H9 (cell line): ENCODE measurements at regions not wholly inside any gene's neighbourhood (a gene's known extent, or its start where the extent isn't known, plus 50 kb on each side); places are given as distances from the start of the nearest gene placed in this dataset.

Source experiments
- DNase-seq: peaks from one replicate; pipeline ENCODE4 v3.0.0-alpha.2; 2017
- H2AFZ ChIP-seq: one replicate; pipeline ENCODE4 v1.6.1; 2013; ENCODE audit warnings: mild to moderate bottlenecking, low read length, control low read depth, moderate library complexity
- H2AK5ac ChIP-seq: 2 replicates; pipeline ENCODE4 v1.6.1; 2013; ENCODE audit warnings: low read length, control low read depth, mixed read lengths; ENCODE audit not compliant: insufficient read length
- H2BK120ac ChIP-seq: one replicate; pipeline ENCODE4 v1.6.1; 2013; ENCODE audit warnings: low read depth, mild to moderate bottlenecking, low read length, control low read depth, inconsistent platforms; ENCODE audit not compliant: poor library complexity, severe bottlenecking
- H2BK12ac ChIP-seq: 2 replicates; pipeline ENCODE4 v1.6.1; 2013; ENCODE audit warnings: low read length, control low read depth, mixed read lengths, low read depth; ENCODE audit not compliant: insufficient read length
- H2BK15ac ChIP-seq: 2 replicates; pipeline ENCODE4 v1.6.1; 2013; ENCODE audit warnings: low read depth, low read length, control low read depth
- H2BK20ac ChIP-seq: one replicate; pipeline ENCODE4 v1.6.1; 2013; ENCODE audit warnings: low read depth, mild to moderate bottlenecking, low read length, control low read depth, inconsistent platforms; ENCODE audit not compliant: poor library complexity, severe bottlenecking
- H2BK5ac ChIP-seq: 2 replicates; pipeline ENCODE4 v1.6.1; 2013; ENCODE audit warnings: low read length, control low read depth, mixed read lengths; ENCODE audit not compliant: insufficient read length
- H3K14ac ChIP-seq: 2 replicates; pipeline ENCODE4 v1.6.1; 2013; ENCODE audit warnings: low read length, control low read depth; ENCODE audit not compliant: insufficient read depth
- H3K18ac ChIP-seq: 2 replicates; pipeline ENCODE4 v1.6.1; 2013; ENCODE audit warnings: low read depth, mild to moderate bottlenecking, mixed read lengths, low read length, control low read depth; ENCODE audit not compliant: insufficient read length
- H3K23ac ChIP-seq: 2 replicates; pipeline ENCODE4 v1.6.1; 2013; ENCODE audit warnings: low read length, control low read depth, mixed read lengths, low read depth; ENCODE audit not compliant: insufficient read length
- H3K23me2 ChIP-seq: 2 replicates; pipeline ENCODE4 v1.6.1; 2013; ENCODE audit warnings: low read depth, mild to moderate bottlenecking, mixed read lengths, low read length, control low read depth; ENCODE audit not compliant: insufficient read length, poor library complexity, severe bottlenecking
- H3K27ac ChIP-seq: 2 replicates; pipeline ENCODE4 v1.5.1; 2013; ENCODE audit warnings: low read length, control low read depth, mixed read lengths, low read depth; ENCODE audit not compliant: insufficient read length
- H3K27me3 ChIP-seq: 2 replicates; pipeline ENCODE4 v1.6.1; 2013; ENCODE audit warnings: low read length, control low read depth, inconsistent platforms; ENCODE audit not compliant: insufficient read depth
- H3K4ac ChIP-seq: 2 replicates; pipeline ENCODE4 v1.6.1; 2013; ENCODE audit warnings: low read depth, mild to moderate bottlenecking, control low read depth, inconsistent platforms, low read length, moderate library complexity
- H3K4me1 ChIP-seq: 2 replicates; pipeline ENCODE4 v1.6.1; 2013; ENCODE audit warnings: low read length, control low read depth, inconsistent platforms; ENCODE audit not compliant: insufficient read depth
- H3K4me2 ChIP-seq: 2 replicates; pipeline ENCODE4 v1.6.1; 2013; ENCODE audit warnings: low read length, control low read depth, mixed read lengths; ENCODE audit not compliant: insufficient read length, insufficient read depth
- H3K56ac ChIP-seq: 2 replicates; pipeline ENCODE4 v1.6.1; 2013; ENCODE audit warnings: low read depth, mild to moderate bottlenecking, mixed read lengths, low read length, control low read depth; ENCODE audit not compliant: insufficient read length
- H3K79me1 ChIP-seq: 2 replicates; pipeline ENCODE4 v1.6.1; 2013; ENCODE audit warnings: low read depth, mild to moderate bottlenecking, moderate library complexity, low read length, control low read depth, inconsistent platforms; ENCODE audit not compliant: insufficient read depth, poor library complexity, severe bottlenecking
- H3K79me2 ChIP-seq: 2 replicates; pipeline ENCODE4 v1.6.1; 2013; ENCODE audit warnings: low read length, control low read depth, inconsistent platforms; ENCODE audit not compliant: insufficient read depth
- H3K9ac ChIP-seq: 2 replicates; pipeline ENCODE4 v1.6.1; 2013; ENCODE audit warnings: low read length, control low read depth, mixed read lengths; ENCODE audit not compliant: insufficient read length; ENCODE audit errors: extremely low read depth
- H3K9me3 ChIP-seq: one replicate; pipeline ENCODE4 v1.6.1; 2013; ENCODE audit warnings: low read depth, low read length, inconsistent platforms; ENCODE audit not compliant: control insufficient read depth
- H3T11ph ChIP-seq: one replicate; pipeline ENCODE4 v1.6.1; 2013; ENCODE audit warnings: mild to moderate bottlenecking, low read length, control low read depth, inconsistent platforms
- H4K20me1 ChIP-seq: one replicate; pipeline ENCODE4 v1.6.1; 2013; ENCODE audit not compliant: control insufficient read depth, insufficient read length, insufficient read depth
- H4K5ac ChIP-seq: 2 replicates; pipeline ENCODE4 v1.6.1; 2013; ENCODE audit warnings: low read depth, mild to moderate bottlenecking, mixed read lengths, low read length, control low read depth; ENCODE audit not compliant: insufficient read length
- H4K8ac ChIP-seq: replicated peaks from 2 replicates; pipeline ENCODE4 v1.6.1; 2013; ENCODE audit warnings: low read length, control low read depth, mixed read lengths, low read depth; ENCODE audit not compliant: insufficient read length
- H4K91ac ChIP-seq: 2 replicates; pipeline ENCODE4 v1.6.1; 2013; ENCODE audit warnings: low read depth, mild to moderate bottlenecking, moderate library complexity, mixed read lengths, low read length, control low read depth; ENCODE audit not compliant: insufficient read length
- H3K27ac Mint-ChIP-seq, 3 experiments: 2 replicates in 2 of 3; 3 replicates in 1 of 3; pipeline ENCODE4 v1.8.0; 2020 to 2021; ENCODE audit warnings: mixed read lengths in 3 of 3, mild to moderate bottlenecking in 1 of 3, moderate library complexity in 1 of 3
- H3K27me3 Mint-ChIP-seq: 2 replicates; pipeline ENCODE4 v1.8.0; 2021; ENCODE audit warnings: low read depth, mild to moderate bottlenecking, moderate library complexity, mixed read lengths
- H3K36me3 Mint-ChIP-seq, 3 experiments: 2 replicates in 2 of 3; 3 replicates in 1 of 3; pipeline ENCODE4 v1.8.0; 2020 to 2021; ENCODE audit warnings: low read depth in 3 of 3, mixed read lengths in 3 of 3; ENCODE audit not compliant: insufficient read depth in 1 of 3
- H3K4me1 Mint-ChIP-seq, 2 experiments: 2 replicates each; pipeline ENCODE4 v1.8.0; 2020; ENCODE audit warnings: mixed read lengths in 2 of 2
- H3K4me3 Mint-ChIP-seq, 2 experiments: 2 replicates in 1 of 2; 3 replicates in 1 of 2; pipeline ENCODE4 v1.8.0; 2020 to 2021; ENCODE audit warnings: mild to moderate bottlenecking in 2 of 2, mixed read lengths in 2 of 2, moderate library complexity in 1 of 2
- H3K9me3 Mint-ChIP-seq, 2 experiments: 2 replicates in 1 of 2; 3 replicates in 1 of 2; pipeline ENCODE4 v1.8.0; 2020; ENCODE audit warnings: mild to moderate bottlenecking in 2 of 2, mixed read lengths in 2 of 2, moderate library complexity in 1 of 2
- CTCF ChIP-seq: fragments of 200-600 bp; sonication (generic); conservative IDR thresholded peaks from 3 replicates; pipeline ENCODE4 v1.8.0; 2021; ENCODE audit warnings: antibody characterized with exemption, mild to moderate bottlenecking
- WGBS: extraction: QIAGEN DNeasy Blood & Tissue Kit; methylation state at CpG from one replicate; pipeline ENCODE4 v1.1.7; 2013; ENCODE audit warnings: missing lambda C conversion rate, low lambda C conversion rate, mixed read lengths; ENCODE audit not compliant: insufficient read length; ENCODE audit errors: extremely low coverage; 5-methylcytosine and 5-hydroxymethylcytosine counted together

DNA sequence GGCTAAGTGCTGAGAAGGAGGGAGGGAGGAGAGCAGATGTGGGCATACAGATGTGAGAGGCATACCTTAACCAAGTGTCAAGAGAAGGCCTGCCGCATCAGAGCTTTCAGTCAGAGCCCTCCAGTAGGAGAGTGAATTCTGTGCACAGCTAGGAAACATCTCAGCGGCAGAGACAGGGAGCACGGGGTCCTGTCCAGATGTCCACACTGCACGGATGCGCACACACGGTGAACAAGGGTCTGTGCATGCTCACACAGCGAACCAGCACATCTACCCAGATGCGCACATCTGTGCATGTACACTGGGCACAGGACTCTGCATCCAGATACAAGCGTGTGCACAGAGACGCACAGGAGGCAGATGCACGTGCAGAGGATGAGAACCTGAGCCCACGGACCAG, 778.0 kb downstream of the BRD1 start:
- H3K4me3 Mint-ChIP-seq: no peak overlapping the region
- H3K4me1 Mint-ChIP-seq: peaks cover 20 to 26% of the 10 kb centered on the region in 2 experiments
- H3K9me3 Mint-ChIP-seq: no peaks in the 10 kb centered on the region
- H4K91ac ChIP-seq: no peak overlapping the region
- no peaks in the 10 kb centered on the region for H3K79me1 ChIP-seq
- no peak overlapping the region for H3K27ac ChIP-seq
- no peaks in the 10 kb centered on the region for H3K36me3 Mint-ChIP-seq
- no peak overlapping the region for H3K23ac ChIP-seq
- no peak for DNase-seq
- no peak overlapping the region for H3K18ac ChIP-seq
- no peak overlapping the region for H3K9ac ChIP-seq
- H3K27me3 Mint-ChIP-seq: peaks cover 19% of the 10 kb centered on the region
- no peak overlapping the region for H2BK15ac ChIP-seq
- no peak overlapping the region for H3K4ac ChIP-seq
- H3K14ac ChIP-seq: no peak overlapping the region
- no peaks in the 10 kb centered on the region for H3K27me3 ChIP-seq
- WGBS: no CpG with 5 or more reads among the region's 12 CpGs
- no peak overlapping the region for H2BK5ac ChIP-seq
- H3K9me3 ChIP-seq: no peaks in the 10 kb centered on the region
- no peak for TF ChIP-seq CTCF
- H2BK12ac ChIP-seq: no peak overlapping the region
- H3T11ph ChIP-seq: no peak overlapping the region
- H3K27ac Mint-ChIP-seq: no peak overlapping the region
- H4K5ac ChIP-seq: no peak overlapping the region
- no peaks in the 10 kb centered on the region for H4K20me1 ChIP-seq
- H3K56ac ChIP-seq: no peak overlapping the region
- H3K23me2 ChIP-seq: no peaks in the 10 kb centered on the region
- no peaks in the 10 kb centered on the region for H3K79me2 ChIP-seq
- H2BK20ac ChIP-seq: no peak overlapping the region
- H3K4me1 ChIP-seq: peaks cover 2% of the 10 kb centered on the region; the same call in 1 of the 2 replicates
- H3K4me2 ChIP-seq: no peak overlapping the region
- no peak overlapping the region for H2BK120ac ChIP-seq
- no peak overlapping the region for H2AK5ac ChIP-seq
- H4K8ac ChIP-seq: no peak overlapping the region
- H2AFZ ChIP-seq: no peak overlapping the region
